Gastroesophageal sphincter (tissue), 3 donors: ENCODE measurements at regions not wholly inside any gene's neighbourhood (a gene's known extent, or its start where the extent isn't known, plus 50 kb on each side); places are given as distances from the start of the nearest gene placed in this dataset.

ENCODE experiments used
- EP300 ChIP-seq: sonication (generic); formaldehyde crosslinking; IDR thresholded peaks from one replicate; pipeline ENCODE4 v1.6.1; 2017; ENCODE audit warnings: antibody characterized with exemption, mild to moderate bottlenecking
- POLR2A ChIP-seq, 2 donors: fragments of 450-650 bp; IDR thresholded peaks; one replicate each; pipeline ENCODE4 v1.6.1; 2017; ENCODE audit warnings: antibody characterized with exemption in 2 of 2, mild to moderate bottlenecking in 2 of 2, moderate library complexity in 1 of 2
- POLR2AphosphoS5 ChIP-seq: sonication (generic); formaldehyde crosslinking; IDR thresholded peaks from one replicate; pipeline ENCODE4 v1.6.1; 2017; ENCODE audit warnings: antibody characterized with exemption
- TF ChIP-seq, protein P1 (sequence below), 4 experiments: fragments of 200-600 bp in 2 of 4; fragments of 450-650 bp in 2 of 4; sonication (generic) in 1 of 4; IDR thresholded peaks; one replicate each; pipeline ENCODE4 v1.5.1; 2017 to 2019; ENCODE audit warnings: antibody characterized with exemption in 4 of 4, mild to moderate bottlenecking in 2 of 4, moderate library complexity in 2 of 4

DNA sequence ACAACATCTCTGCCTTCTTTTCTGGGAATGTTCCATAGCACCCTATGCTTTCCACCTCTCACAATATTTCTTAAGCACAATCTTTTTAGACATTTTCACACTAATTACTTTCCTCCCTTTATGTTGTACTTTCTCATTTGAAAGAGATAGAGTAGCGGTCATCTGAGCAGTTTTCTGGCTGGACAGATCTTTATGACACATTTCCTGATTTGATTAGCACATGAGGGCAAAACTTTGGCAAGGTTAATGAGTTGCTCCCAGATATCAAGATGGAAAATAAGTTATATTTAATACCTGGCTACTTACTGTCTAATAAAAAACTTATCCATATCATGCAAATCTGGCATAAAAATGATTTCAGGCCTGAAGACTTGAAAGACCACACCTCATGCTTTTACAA lies 723.9 kb downstream of the SOCS6 start:
- TF ChIP-seq POLR2AphosphoS5 (no peak), POLR2A (IDR thresholded peaks at IDR 0.05) (no peak), EP300 (no peak)
- TF ChIP-seq, protein P1, sequence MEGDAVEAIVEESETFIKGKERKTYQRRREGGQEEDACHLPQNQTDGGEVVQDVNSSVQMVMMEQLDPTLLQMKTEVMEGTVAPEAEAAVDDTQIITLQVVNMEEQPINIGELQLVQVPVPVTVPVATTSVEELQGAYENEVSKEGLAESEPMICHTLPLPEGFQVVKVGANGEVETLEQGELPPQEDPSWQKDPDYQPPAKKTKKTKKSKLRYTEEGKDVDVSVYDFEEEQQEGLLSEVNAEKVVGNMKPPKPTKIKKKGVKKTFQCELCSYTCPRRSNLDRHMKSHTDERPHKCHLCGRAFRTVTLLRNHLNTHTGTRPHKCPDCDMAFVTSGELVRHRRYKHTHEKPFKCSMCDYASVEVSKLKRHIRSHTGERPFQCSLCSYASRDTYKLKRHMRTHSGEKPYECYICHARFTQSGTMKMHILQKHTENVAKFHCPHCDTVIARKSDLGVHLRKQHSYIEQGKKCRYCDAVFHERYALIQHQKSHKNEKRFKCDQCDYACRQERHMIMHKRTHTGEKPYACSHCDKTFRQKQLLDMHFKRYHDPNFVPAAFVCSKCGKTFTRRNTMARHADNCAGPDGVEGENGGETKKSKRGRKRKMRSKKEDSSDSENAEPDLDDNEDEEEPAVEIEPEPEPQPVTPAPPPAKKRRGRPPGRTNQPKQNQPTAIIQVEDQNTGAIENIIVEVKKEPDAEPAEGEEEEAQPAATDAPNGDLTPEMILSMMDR (IDR thresholded peaks at IDR 0.05), result no peak
